Activated CD8-positive, alpha-beta memory T cell treated with anti-CD3 and anti-CD28 coated beads for 24 hours (primary cell): ENCODE measurements at regions not wholly inside any gene's neighbourhood (a gene's known extent, or its start where the extent isn't known, plus 50 kb on each side); places are given as distances from the start of the nearest gene placed in this dataset.

Experiments
- DNase-seq: peaks from one replicate; pipeline ENCODE4 v3.0.0-alpha.2; 2020

DNA sequence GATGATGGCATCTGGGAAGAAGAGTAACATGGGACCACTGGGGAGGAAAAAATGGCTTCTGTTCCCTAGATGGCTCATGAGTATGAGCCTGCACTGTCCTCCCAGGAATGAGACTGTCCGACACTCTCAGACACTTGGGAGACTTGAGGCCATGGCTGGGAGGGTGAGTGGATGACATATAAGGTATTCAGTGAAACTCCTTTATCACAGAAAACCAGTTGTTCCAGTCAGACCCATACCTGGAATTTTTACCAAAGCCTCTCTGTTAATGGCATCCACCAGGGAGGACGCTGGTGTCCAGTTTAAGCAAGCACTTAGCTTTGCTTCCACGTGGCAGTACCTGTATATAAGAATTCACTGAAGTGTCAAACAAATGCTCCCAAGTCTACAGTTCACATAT lies 116.7 kb upstream of the C10orf90 start:
- DNase-seq: no peak

DNA sequence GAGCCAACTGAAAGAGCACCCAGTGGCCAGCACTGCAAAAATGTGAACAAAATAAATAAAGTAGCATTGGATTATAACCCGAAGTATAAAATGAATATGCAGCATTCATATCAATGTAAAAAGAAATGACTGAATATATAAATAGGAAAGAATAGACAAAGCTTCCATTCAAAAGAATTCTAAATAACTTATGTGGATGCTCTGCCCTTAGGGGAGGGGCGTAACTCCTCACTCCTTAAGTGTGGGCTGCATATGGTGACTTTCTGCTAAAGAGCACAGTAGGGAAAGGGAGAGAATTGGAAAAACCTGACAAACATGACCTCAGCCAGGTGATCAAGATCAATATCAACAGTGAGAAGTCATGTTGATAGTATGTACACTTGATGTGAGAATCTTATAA lies 109.9 kb upstream of the DOCK1 start:
- no peak for DNase-seq

DNA sequence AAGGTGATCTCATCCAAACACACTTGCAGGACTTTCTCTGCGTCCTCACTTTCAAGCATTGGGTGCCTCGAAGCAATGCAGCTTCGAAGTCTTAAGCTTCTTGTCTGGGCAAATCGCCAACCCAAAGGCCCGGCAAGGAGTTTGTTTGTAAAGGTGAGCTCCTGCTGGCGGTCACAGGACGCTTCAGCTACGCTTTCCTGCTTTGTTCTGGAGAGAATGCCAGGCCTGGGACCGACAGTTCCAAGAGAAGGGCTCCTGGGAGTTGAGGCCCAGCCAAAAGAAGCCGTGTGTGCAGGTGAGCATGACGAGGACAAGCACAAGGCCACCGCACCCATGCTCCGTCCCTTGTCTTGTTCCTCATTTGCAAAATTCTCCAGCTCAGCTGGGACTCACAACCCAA lies 106.6 kb upstream of the DOCK1 start:
- DNase-seq: no peak

DNA sequence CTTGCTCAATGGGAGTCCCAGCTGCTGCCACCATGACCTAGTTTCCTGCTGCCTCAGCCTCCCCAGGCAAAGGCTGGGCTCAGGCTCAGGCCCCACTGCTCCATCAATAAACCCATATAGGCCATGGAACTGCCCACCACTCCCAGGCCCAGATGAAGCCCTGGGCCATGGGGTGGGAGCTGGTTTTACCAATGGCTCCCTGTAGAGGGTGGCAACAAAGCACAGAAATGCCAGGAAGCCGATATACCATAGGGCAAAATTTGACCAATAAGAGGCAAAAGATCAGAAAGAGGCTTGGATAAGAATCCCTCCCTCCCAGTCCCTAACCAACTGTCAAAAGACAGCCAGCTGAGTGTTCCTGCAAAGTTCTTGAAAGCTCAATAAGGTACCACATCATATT lies 101.8 kb upstream of the DOCK1 start:
- no peak for DNase-seq

DNA sequence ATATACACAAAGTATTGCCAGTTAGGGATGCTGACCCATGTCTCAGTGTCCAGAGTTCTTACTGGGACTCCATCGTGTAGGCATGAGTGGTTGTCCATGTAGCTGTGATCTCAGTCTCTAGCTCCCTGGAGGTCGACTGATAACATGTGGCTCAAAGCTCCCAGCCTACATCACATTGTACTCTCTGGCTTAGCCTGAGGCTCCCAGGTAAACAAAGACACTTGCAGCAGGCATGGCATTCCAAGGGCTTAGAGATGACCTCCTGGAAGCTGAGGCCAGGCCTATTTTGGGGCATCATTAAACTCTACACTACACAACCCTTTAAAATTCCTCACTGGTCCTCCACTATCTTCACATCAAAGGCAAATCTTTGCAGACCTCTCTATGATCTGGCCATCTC lies 100.8 kb upstream of the DOCK1 start:
- no peak for DNase-seq

DNA sequence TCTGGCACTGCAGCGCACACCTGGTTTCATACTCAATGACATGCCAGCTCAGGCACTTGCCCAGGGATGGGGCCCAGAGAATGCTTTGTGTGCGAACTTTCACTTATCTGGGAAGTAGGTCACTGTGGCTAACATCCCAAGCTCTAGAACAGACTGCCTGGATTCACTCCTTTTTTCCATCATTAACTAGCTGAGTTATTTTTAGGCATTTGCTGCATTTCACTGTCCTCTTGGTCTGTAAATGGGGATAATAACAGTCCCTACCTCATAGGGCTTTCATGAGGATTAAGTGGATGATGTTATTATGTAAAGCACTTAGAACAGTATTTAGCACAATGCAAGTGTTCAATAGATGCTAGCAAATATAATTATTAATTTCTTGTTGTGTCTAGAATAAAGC lies 98.7 kb upstream of the DOCK1 start:
- no peak for DNase-seq

DNA sequence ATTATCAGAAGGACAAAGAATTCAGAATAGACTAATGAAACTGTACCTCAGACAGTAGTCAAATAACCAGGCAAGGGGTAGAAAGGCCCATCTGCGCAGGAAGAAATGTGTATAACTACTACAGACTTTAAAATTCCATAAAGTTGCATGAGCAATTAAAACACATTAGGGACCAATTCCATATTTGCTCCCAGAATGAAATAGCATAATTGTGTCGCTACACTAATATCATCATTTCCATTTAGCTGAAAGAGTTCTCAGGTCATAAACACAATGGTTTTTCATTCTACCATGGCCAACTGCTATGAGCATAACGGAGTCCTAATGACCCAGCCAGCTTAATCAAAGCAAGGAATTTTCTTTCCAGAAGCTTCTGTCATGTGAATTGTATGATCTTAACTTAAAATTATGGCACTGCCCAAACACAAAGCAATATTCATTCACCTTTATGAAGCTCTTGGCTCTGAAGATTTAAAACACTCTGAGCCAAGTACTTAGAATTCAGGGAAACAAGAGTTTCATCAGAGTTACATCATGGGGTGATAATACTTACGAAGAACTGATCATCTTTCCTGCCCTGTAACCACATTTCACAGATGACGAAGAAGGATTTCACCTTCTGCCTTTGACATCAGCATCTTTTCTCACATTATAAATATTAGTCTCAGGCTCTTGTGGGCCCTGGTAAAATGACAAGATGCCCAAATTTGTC lies 98.1 kb upstream of the DOCK1 start:
- DNase-seq: no peak

DNA sequence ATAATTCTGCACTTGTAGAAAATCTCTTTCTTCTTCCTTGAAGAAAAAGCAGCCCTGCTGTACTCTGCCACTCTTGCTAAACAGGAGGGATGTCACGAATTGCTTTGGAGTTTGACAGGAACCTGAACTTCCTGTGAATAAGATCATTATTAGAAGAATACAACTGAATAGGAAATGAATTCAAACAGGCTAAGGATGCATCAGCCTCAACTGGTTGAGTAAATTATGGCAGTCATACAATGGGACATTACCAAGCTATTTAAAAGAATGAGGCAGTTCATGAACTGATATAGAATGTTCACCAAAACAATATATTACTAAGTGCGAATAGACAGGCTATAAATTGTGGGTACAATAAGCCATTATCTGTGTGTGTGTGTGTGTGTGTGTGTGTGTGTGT lies 97.1 kb upstream of the DOCK1 start:
- no peak for DNase-seq

DNA sequence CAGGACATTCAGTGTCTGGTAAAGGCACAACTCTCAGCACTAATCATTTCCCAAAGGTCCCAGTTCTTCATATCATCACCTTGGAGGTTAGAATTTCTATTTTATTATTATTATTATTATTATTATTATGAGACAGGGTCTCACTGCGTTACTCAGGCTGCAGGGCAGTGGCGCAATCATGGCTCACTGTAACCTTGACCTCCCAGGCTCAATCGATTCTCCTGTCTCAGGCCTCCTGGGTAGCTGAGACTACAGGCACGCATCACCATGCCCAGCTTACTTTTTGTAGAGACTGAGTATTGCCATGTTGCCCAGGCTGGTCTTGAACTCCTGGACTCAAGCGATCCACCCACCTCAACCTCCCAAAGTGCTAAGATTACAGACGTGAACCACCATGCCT lies 91.8 kb upstream of the DOCK1 start:
- no peak for DNase-seq

DNA sequence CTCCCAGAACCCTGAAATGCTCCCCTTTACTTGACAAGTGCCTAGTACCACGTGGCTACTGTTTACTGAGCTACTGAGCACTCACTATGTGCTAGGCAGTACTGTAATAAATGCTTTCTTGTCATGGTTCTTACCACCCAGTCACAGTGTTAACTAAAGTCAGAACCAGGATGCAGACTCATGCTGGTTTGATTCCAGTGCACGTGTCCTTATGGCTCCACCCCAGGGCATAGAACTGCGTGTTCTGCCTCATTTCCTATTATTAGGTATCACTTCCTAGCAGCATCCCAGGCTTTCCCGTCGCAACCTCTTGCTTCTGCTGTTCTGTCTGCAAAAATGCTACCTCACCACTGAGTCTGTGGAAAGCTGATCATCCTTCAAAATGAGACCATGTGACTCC lies 71.7 kb upstream of the DOCK1 start:
- no peak for DNase-seq

DNA sequence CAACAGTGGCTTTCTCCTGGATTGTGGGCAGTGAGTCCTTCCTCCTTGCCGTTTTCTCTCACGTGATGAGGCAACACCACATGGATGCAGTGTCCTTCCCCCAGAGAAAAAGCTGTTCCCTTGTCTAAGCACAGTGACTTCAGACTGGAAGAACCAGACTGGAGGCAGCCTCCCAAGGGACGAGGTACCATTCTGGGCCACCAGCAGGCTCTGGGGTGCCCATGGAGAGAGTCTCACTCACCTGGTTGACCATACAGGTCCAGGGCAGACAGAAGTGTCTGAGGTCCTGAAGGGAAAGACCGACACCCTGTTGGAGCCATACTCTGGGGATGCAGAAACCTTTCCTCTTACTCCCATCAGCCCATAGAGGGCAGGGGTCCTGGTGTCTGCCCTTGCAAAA lies 69.2 kb upstream of the DOCK1 start:
- peak; percentile 24 for DNase-seq

DNA sequence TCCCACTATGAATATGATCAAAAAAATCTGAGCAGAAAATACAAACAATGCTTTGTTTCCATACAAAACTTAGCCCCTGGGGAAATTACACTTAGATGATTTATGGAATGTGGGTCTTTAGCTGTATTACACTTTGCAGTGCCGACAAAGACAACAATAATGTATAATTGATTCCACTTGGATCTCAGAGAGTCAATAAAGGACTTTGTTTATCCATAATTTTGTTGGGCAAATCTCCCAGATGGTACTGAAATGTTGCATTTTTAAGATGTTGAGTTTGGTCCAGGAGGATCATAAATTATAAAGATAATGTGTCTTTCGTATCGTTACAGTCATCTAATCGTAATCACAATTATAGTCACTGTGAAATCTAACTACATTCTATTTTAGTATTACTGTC lies 66.9 kb upstream of the DOCK1 start:
- DNase-seq: no peak

DNA sequence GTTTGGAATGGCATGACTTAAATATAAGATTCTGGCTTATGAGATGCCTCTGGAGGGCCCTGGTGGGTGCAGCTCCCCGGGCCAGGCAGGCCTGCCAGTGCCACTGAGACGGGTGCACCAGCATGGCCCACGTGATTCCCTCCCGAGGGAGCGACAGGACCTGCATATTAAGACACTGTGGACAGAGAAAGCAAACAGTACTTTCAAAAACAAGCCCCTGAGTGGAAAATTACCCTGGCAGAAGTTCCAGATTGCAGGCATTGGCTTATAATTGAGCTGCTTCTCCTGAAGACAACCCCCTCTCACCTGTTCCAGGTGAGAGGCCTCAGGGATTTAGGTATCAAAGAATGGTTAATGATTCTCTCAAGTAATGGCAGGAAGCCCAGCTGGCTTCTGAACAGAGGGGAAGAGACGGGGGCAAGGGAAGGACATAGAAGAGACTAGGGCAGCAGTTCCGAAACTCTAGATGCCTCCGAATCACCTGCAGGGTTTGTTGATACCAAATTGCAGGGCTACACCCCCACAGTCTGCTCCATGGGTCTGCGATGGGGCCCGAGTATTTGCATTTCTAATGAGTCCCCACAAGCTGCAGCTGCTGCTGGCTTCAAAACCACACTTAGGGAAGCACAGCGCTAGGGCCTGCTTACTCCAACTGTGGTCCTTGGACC lies 66.0 kb upstream of the DOCK1 start:
- no peak for DNase-seq

DNA sequence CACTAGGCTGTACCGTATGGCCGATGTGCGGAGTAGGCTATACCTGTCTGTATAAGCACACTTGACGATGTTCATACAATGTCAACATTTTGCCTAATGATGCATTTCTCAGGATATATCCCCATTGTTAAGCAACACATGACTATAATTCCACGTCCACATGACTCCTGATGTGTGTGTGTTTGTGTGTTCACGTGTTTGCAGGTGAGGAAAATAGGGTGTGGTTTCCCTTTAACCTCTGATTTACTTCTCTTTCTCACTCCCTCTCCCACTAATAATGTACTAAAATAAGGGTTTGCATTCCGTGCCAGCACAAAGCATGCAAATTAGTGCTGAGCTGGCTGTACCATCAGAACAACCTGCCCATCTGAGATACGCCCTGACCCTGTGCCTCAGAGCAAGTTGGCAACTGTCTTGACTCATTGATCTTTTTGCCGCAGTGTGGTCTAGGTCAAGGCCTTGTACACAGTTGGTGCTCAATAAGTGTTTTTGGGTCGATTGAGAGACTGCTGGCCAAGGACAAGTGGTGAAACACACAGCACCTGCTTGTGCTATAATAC lies 64.6 kb upstream of the DOCK1 start:
- DNase-seq: no peak

DNA sequence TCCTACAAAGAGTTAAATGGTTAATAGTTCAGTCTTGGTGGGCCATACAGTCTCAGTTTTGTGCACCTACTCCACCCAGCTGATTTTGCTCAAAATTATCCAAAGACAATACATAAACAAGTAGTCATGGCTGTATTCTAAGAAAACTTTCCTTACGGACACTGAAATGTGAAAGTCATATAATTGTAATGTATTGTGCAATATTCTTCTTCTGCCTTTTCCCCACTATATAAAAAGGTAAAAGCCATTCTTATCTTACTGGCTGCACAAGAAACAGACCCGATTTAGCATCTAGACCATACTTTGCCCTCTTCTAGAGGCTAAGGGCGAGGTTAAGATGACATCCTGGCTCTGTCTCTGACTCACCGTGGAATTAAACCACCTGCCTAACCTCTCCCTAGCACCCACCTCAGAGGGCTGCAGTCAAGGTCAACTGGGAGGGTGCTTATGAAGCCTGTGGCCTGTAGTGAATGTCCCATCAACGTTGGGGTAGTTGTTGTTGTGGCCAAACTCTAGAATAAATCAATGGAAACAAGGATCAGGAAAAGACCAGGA lies 63.8 kb upstream of the DOCK1 start:
- no peak for DNase-seq

DNA sequence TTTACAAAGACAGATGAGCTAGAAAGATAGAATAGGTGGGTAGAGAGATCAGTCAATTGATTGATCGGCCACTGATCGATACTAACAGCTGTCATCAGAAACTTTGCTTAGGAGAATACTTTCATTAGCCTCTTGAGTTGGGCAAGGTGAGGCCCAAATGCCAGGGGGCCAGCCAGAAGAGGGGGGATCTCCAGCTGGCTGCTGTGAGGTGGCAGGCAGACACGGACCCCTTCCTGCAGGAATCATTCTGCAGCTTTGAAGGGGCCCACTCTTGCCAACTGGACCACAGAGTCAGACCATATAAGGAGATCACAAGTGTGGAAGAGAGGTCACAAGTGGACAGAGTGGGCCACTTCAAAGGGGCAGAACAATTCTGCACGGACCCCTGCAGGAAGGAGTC lies 62.9 kb upstream of the DOCK1 start:
- no peak for DNase-seq

DNA sequence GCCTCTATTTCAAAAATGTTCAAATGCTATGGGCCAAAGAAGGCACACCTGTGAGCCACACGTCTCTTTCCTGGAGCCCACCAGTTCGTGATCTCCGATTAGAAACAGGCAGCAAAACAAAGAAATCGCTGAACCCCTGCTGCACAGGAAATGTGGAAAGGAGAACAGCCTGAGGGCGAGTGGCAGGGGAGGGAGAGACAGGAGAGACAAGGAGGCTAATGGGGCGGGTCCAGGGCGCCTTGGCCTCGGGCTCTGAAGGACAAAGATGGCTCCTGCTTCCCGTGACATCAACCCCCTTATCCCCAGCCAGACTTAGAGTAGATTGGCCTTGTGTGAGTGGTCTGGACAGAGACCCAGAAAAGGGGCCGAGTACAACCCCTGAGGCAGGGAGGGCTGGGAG lies 62.4 kb upstream of the DOCK1 start:
- DNase-seq: no peak

DNA sequence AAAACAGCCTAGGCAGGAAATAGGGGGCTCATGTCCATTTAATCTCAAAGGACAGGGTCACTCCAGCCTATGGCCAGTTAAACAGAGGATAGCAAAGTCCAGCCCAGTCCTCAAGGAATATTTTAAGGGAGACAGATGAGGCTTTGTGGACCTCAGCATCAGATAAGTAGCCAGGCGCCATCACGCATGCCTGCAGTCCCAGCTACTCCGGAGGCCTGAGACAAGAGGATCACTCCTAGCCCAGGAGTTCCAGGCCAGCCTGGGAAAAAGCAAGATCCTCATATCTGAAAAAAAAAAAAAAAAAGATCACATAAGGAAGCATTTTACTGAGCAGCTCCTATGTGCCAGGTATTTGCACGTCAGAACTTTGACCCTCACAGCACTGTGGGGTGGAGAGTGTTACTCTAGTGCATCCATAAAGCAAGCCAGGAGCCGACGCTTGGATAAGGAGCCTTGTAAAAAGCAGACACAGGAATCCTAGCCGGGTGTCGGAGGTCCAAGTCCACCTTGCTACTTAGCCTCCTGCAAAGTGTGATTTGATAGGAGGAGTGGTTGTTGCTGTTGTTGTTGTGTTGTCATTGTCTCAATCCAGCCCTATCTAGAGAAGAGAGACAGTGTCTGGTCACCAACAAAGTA lies 61.8 kb upstream of the DOCK1 start:
- DNase-seq: no peak

DNA sequence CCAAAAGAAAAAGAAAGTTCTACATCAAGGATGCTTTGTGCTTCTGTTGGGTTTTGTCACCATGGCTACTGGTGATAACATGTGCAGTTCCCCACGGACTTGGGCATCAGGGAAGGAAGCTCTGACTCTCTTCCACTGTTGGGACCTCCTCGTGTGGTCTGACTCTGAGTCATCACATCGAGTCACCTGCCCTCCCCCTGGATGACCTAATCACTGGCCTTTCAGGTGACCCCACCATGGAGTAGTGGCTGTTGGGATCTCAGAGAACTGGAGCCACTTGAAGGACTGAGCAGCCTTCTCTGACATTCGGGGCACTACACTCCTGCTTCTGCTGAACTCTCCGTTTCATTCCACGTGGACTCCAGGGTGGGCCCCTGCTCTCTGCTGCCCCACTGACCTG lies 60.8 kb upstream of the DOCK1 start:
- no peak for DNase-seq

DNA sequence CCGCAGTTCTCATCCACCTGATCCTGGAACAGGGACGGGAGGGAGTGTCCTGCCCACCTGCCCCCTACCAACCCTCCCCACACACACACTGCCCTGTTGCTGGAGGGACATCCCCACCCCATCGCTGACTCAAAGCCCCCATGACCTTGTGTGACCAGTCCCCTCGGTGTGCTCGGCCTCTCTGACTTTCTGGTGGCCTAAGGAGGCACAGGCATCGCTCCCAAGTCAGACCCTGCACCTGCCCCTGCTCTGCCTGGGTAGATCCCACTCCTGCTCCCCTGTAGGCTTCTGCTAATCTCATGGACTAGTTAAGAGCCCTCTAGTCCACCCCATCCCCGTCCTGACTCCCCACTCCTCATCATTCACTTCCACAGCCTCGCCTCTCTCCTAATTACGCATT lies 58.8 kb upstream of the DOCK1 start:
- DNase-seq: peak; percentile 38

DNA sequence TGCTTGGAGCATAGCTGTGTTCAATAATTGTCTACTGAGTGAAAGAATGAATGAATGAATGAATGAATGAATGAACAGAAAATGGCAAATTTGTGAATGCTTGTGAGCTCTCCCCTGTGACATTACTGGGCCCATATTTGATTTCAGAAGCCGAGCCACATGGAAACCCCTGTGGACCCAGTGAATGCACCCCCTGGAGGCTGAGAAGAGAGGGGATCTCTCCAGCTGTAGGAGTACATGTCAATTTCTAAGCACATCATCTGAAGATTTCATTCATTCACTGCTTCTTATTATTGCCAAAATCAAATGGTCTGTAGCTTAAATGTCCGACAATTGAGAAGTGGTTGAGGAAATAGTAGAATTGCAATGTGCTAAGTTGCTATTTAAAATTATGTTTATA lies 58.3 kb upstream of the DOCK1 start:
- no peak for DNase-seq

DNA sequence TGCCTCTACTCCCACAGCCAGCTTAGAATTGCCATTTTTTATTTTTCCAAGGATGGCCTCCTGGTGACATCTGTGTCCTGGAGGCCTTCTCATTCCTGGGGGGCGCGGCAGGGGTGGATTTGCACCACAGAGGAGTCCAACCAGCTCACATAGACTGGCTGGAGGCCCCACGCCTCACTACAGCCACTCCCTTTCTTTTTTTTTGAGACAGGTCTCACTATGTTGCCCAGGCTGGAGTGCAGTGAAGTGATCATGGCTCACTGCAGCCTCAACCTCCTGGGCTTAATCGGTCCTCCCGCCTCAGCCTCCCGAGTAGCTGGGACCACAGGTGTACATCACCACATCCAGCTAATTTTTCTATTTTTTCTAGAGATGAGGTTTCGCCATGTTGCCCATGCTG lies 57.6 kb upstream of the DOCK1 start:
- DNase-seq: no peak

DNA sequence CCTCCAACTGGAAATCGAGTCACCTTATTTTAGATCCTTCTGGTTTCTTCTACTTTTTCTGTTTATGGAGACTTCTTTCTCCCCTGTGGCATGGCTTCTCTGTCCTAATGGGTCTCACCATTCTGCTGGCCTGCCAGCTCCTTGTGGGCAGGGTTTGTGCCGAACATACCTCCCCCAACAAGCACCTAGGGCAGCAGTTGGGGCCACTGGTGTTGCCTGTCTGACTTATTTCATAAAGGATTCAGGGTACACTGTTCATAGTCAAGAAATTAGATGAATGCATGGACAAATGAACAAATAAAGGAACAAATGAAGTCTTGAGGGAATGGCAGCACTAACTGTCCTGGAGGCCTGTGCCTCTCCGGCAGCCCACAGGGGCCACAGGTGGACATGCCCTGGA lies 55.6 kb upstream of the DOCK1 start:
- DNase-seq: peak; percentile 17
